Heart right ventricle (tissue), 16 donors: ENCODE measurements at regions not wholly inside any gene's neighbourhood (a gene's known extent, or its start where the extent isn't known, plus 50 kb on each side); places are given as distances from the start of the nearest gene placed in this dataset.

Experiments
- ATAC-seq, 8 donors: fragments of 200-7000 bp; cut with Tn5 transposase; one replicate each; pipeline ENCODE4 v1.9.1; 2020; ENCODE audit warnings: mild to moderate bottlenecking in 8 of 8, moderate library complexity in 8 of 8, moderate number of reproducible peaks in 1 of 8
- DNase-seq, 2 donors: peaks; one replicate each; pipeline ENCODE4 v3.0.0-alpha.2; 2020
- H3K27ac ChIP-seq, 10 donors: fragments of 200-600 bp; sonication (generic) in 2 of 10; one replicate each; pipeline versions ENCODE4 v1.5.0 to v1.8.0; 2020 to 2022; ENCODE audit warnings: mild to moderate bottlenecking in 3 of 10
- H3K27me3 ChIP-seq, 7 donors: fragments of 200-600 bp; one replicate each; pipeline ENCODE4 v1.8.0; 2021 to 2022; ENCODE audit warnings: mild to moderate bottlenecking in 2 of 7
- H3K36me3 ChIP-seq, 9 donors: fragments of 200-600 bp; sonication (generic) in 1 of 9; one replicate each; pipeline versions ENCODE4 v1.5.0 to v1.8.0; 2020 to 2022; ENCODE audit warnings: mild to moderate bottlenecking in 2 of 9
- H3K4me1 ChIP-seq, 9 donors: fragments of 200-600 bp; sonication (generic) in 1 of 9; one replicate each; pipeline versions ENCODE4 v1.5.0 to v1.8.0; 2020 to 2022; ENCODE audit warnings: mild to moderate bottlenecking in 4 of 9
- H3K4me3 ChIP-seq, 10 donors: fragments of 200-600 bp; sonication (generic) in 2 of 10; one replicate each; pipeline versions ENCODE4 v1.5.0 to v1.8.0; 2020 to 2022; ENCODE audit warnings: mild to moderate bottlenecking in 7 of 10, moderate library complexity in 2 of 10
- H3K9me3 ChIP-seq, 11 donors: fragments of 200-600 bp in 10 of 11; sonication (generic) in 2 of 11; one replicate each; pipeline versions ENCODE4 v1.5.0 to v1.8.0; 2013 to 2022; ENCODE audit warnings: mild to moderate bottlenecking in 2 of 11, control low read depth in 1 of 11, moderate library complexity in 1 of 11
- WGBS, 2 donors: extraction: QIAGEN DNeasy Blood & Tissue Kit; methylation state at CpG; one replicate each; pipeline ENCODE4 v1.1.7; 2013; ENCODE audit warnings: inconsistent platforms in 1 of 2; 5-methylcytosine and 5-hydroxymethylcytosine counted together
- intact Hi-C, 10 donors: fragments of 100-400 bp; cut with DNase I; formaldehyde crosslinking; loops; one replicate each; pipeline versions ENCODE4 v1.11.1 to v1.14.2; 2022
- TF ChIP-seq, protein P1 (sequence below), 9 donors: fragments of 200-600 bp; sonication (generic) in 2 of 9; IDR thresholded peaks; one replicate each; pipeline versions ENCODE4 v1.5.0 to v1.8.0; 2021 to 2022; ENCODE audit warnings: antibody characterized with exemption in 9 of 9, mild to moderate bottlenecking in 5 of 9, moderate library complexity in 1 of 9
- donor health status: Arrhythmogenic right ventricular cardiomyopathy.
- donor health status: ischemic (EF 13 %, LVEDD 7.1; RV severe dilation, severe dysfunction).
- donor health status: healthy with polysubstance abuse.
- donor health status: DM: no; HTN: yes; CAD: no.
- donor health status: DM: no; HTN: no; CAD: no.
- donor health status: ischemic (EF 25% LVEDD 6.9; RV normal size, moderate dysfunction).
- donor health status: ischemic (EF 25% LVEDD 5.7; RV mildly dilated, moderate dysfunction).
- donor health status: healthy.
- donor health status: DM: yes; HTN: yes; CAD: no.
- donor health status: Ischemic cardiomyopathy.
- donor health status: ischemic (EF 35%, LVEDD 5.7; RV mildly dilated, moderate dysfunction).
- donor health status: nonischemic (EF 11% LVEDD 7.7; RV severe dilation, severe dysfunction).
- donor health status: DM: yes; HTN: yes; CAD: no.
- donor health status: PGD.
- donor health status: ischemic (EF 29% LVEDD 5.4; RV normal size, mild dysfunction).
- donor health status: nonischemic (EF 23%, LVEDD 6.1; RV moderate dilation, normal function).

DNA sequence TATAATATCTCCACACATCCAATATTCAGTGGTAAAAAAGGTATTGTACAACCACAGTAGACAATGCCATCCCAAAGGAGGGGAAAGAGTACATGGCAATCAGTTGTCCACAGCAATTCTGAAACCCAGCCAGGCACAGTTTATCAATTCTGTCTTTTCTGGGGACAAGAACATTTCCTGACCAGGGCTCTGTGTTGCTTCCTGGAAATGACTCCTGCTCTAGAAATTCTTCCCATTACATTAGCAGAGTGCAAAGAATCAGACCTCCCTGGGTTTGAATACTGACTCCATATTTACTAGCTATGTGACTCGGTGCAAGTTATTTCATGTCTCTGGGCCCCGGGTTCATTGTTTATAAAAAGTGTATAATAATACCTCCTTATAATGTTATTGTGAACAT lies 220.4 kb upstream of the CFAP20DC start:
- TF ChIP-seq, protein P1, sequence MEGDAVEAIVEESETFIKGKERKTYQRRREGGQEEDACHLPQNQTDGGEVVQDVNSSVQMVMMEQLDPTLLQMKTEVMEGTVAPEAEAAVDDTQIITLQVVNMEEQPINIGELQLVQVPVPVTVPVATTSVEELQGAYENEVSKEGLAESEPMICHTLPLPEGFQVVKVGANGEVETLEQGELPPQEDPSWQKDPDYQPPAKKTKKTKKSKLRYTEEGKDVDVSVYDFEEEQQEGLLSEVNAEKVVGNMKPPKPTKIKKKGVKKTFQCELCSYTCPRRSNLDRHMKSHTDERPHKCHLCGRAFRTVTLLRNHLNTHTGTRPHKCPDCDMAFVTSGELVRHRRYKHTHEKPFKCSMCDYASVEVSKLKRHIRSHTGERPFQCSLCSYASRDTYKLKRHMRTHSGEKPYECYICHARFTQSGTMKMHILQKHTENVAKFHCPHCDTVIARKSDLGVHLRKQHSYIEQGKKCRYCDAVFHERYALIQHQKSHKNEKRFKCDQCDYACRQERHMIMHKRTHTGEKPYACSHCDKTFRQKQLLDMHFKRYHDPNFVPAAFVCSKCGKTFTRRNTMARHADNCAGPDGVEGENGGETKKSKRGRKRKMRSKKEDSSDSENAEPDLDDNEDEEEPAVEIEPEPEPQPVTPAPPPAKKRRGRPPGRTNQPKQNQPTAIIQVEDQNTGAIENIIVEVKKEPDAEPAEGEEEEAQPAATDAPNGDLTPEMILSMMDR (IDR thresholded peaks at IDR 0.05), result no peak
- H3K27ac ChIP-seq, result no peak overlapping the region
- 78 to 86% methylated on average over 2 of the region's 2 CpGs for WGBS, 2 donors
- no peaks in the 10 kb centered on the region for H3K36me3 ChIP-seq
- no peak for DNase-seq
- H3K4me1 ChIP-seq, result no peaks in the 10 kb centered on the region
- H3K9me3 ChIP-seq, result no peaks in the 10 kb centered on the region
- intact Hi-C loops, result no loop called here
- no peaks in the 10 kb centered on the region for H3K27me3 ChIP-seq
- no peak for ATAC-seq
- no peak overlapping the region for H3K4me3 ChIP-seq

DNA sequence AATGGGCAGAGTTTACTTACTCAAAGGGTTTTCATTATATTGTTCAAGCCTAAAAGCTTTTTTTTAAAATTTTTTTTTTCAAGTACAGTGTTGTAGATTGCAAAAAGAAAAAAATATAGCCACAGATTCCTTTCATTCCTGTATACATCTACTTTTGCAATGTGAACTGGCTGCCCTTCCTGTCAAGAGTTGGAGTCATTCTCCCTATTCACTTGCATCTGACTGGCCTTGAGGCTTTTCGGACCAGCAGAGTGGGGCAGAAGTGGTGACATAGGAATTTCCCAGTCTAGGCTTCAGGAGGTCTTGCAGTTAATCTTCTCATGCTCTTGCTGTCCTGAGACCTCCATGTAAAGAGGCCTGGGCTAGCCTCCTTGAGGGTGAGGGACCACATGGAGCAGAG lies 218.3 kb upstream of the CFAP20DC start:
- intact Hi-C loops, result no loop called here
- DNase-seq, result no peak
- 70 to 80% methylated on average over 1 of the region's 1 CpG for WGBS, 2 donors
- Histone ChIP-seq H3K36me3 (no peaks in the 10 kb centered on the region), H3K4me3 (no peak overlapping the region), H3K9me3 (no peaks in the 10 kb centered on the region), H3K4me1 (peaks cover 0 to under 1% (median 0%) of the 10 kb centered on the region in 9 donors), H3K27ac (no peak overlapping the region), H3K27me3 (no peaks in the 10 kb centered on the region)
- ATAC-seq, result no peak
- TF ChIP-seq, protein P1 (IDR thresholded peaks at IDR 0.05), result no peak

DNA sequence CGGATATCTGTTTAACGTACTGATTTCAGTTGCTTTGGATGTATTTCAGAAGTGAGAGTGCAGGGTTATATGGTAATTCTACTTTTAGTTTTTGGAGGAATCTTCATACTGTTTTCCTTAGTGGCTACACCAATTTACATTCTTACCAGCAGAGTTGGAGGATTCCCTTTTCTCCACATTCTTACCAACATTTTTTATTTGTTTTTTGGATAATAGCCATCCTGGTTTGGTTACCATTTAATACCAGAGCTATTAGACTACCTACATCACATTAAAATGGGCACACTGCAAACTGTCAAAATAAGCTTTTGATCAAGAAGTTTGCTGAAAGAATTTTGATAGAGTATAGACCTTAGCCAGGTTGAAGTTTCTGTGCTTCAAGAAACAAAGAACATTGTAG lies 217.2 kb upstream of the CFAP20DC start:
- H3K36me3 ChIP-seq, result no peaks in the 10 kb centered on the region
- H3K27ac ChIP-seq, result no peak overlapping the region
- DNase-seq (no peak), ATAC-seq (no peak)
- no peaks in the 10 kb centered on the region for H3K9me3 ChIP-seq
- TF ChIP-seq, protein P1 (IDR thresholded peaks at IDR 0.05), result no peak
- WGBS, 2 donors, result 93 to 97% methylated on average over 2 of the region's 2 CpGs
- peaks cover 0 to 5% (median 0%) of the 10 kb centered on the region in 9 donors for H3K4me1 ChIP-seq
- H3K4me3 ChIP-seq, result no peak overlapping the region
- intact Hi-C loops, result no loop called here
- H3K27me3 ChIP-seq, result no peaks in the 10 kb centered on the region

DNA sequence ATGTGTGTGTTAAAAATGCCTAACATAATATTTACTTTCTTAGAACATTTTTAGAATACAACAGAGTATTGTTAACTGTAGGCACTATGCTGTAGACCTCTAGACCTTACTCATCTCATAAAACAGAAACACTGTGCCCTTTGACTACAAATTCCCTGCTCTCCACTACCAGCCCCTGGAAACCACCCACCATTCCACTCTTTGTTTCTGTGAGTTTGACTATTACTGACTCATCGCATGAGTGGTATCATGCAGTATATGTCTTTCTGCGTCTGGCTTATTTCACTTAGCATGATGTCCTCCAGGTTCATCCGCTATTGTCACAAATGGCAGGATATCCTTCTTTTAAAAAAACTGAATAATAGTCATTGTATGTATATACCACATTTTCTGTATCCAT lies 216.7 kb upstream of the CFAP20DC start:
- Histone ChIP-seq H3K9me3 (no peaks in the 10 kb centered on the region), H3K27ac (no peak overlapping the region), H3K4me1 (peaks cover 0 to 5% (median 0%) of the 10 kb centered on the region in 9 donors), H3K4me3 (no peak overlapping the region), H3K36me3 (no peaks in the 10 kb centered on the region), H3K27me3 (no peaks in the 10 kb centered on the region)
- no peak for ATAC-seq
- WGBS, 2 donors, result 82 to 86% methylated on average over 3 of the region's 3 CpGs
- no peak for DNase-seq
- intact Hi-C loops, result no loop called here
- TF ChIP-seq, protein P1 (IDR thresholded peaks at IDR 0.05), result no peak

DNA sequence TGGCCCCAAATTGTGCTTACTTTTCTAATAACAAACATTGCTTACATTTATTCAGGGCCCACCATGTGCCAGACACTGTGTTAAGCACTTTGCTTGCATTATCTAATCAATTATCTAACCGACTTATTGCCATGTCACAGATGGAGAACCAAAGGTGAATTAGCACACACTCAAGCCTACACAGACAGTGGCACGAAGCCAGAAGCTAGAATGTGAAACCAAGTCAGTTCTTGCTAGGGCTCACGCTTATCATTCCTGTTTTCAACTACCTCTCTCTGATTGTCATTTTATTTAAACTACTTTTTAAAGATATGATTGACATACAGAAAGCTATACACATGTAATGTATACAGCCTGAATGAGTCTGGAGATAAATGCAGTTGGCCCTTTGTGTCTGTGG lies 215.7 kb upstream of the CFAP20DC start:
- ATAC-seq (no peak), DNase-seq (no peak)
- no peaks in the 10 kb centered on the region for H3K36me3 ChIP-seq
- peaks cover 0 to 13% (median 0%) of the 10 kb centered on the region in 9 donors for H3K4me1 ChIP-seq
- no peaks in the 10 kb centered on the region for H3K27me3 ChIP-seq
- no peaks in the 10 kb centered on the region for H3K9me3 ChIP-seq
- 73% methylated on average over 3 of the region's 3 CpGs for WGBS, 2 donors
- H3K4me3 ChIP-seq, result no peak overlapping the region
- no peak overlapping the region for H3K27ac ChIP-seq
- TF ChIP-seq, protein P1 (IDR thresholded peaks at IDR 0.05), result no peak
- intact Hi-C loops, result no loop called here
